LNCAP (cell line): ENCODE measurements at regions not wholly inside any gene's neighbourhood (a gene's known extent, or its start where the extent isn't known, plus 50 kb on each side); places are given as distances from the start of the nearest gene placed in this dataset.

Experiments
- CTCF ChIP-seq: fragments of 450-650 bp; IDR thresholded peaks from 2 replicates; pipeline ENCODE4 v1.5.1; 2017; ENCODE audit warnings: mild to moderate bottlenecking

- no peak for TF ChIP-seq CTCF
These were observed 206.3 kb downstream of the RAP2A start for GRCh38 chr13:97640268-97640667.

- no peak for TF ChIP-seq CTCF
These were observed 214.4 kb downstream of the RAP2A start for GRCh38 chr13:97648171-97648880.

GRCh38 chr13:97648881-97649224, 214.9 kb downstream of the RAP2A start:
- TF ChIP-seq CTCF = no peak

- TF ChIP-seq CTCF = no peak
These were observed 219.6 kb downstream of the RAP2A start for GRCh38 chr13:97653443-97654140.

GRCh38 chr13:97654236-97654635, 220.3 kb downstream of the RAP2A start:
- no peak for TF ChIP-seq CTCF

GRCh38 chr13:97658556-97658955, 224.6 kb downstream of the RAP2A start:
- no peak for TF ChIP-seq CTCF

GRCh38 chr13:97659602-97660001, 225.6 kb downstream of the RAP2A start:
- TF ChIP-seq CTCF = no peak
